Sigmoid colon (tissue), 6 donors: ENCODE measurements at regions not wholly inside any gene's neighbourhood (a gene's known extent, or its start where the extent isn't known, plus 50 kb on each side); places are given as distances from the start of the nearest gene placed in this dataset.
A peak's percentile ranks its signal among the peaks of the same experiment; 100 is the strongest.

Experiments
- DNase-seq: peaks from one replicate; pipeline ENCODE4 v3.0.0-alpha.2; 2019
- H3K27ac ChIP-seq, 4 donors: fragments of 200-600 bp; sonication (generic); one replicate each; pipeline ENCODE4 v1.5.1; 2016 to 2019; ENCODE audit warnings: mild to moderate bottlenecking in 1 of 4
- H3K27me3 ChIP-seq, 3 donors: fragments of 200-600 bp; sonication (generic); one replicate each; pipeline ENCODE4 v1.5.1; 2019; ENCODE audit warnings: mild to moderate bottlenecking in 1 of 3
- H3K36me3 ChIP-seq, 4 donors: fragments of 200-600 bp; sonication (generic); one replicate each; pipeline ENCODE4 v1.5.1; 2016 to 2019
- H3K4me1 ChIP-seq, 4 donors: fragments of 200-600 bp; sonication (generic); one replicate each; pipeline ENCODE4 v1.5.1; 2017 to 2019
- H3K4me3 ChIP-seq, 4 donors: fragments of 200-600 bp; sonication (generic); one replicate each; pipeline ENCODE4 v1.5.1; 2017 to 2019; ENCODE audit warnings: mild to moderate bottlenecking in 2 of 4, moderate library complexity in 1 of 4
- H3K9me3 ChIP-seq, 4 donors: fragments of 200-600 bp in 3 of 4; sonication (generic) in 3 of 4; one replicate each; pipeline versions ENCODE4 v1.5.1 to v1.6.1; 2013 to 2019
- EP300 ChIP-seq, 4 donors: sonication (generic); formaldehyde crosslinking; IDR thresholded peaks; one replicate each; pipeline ENCODE4 v1.6.1; 2017; ENCODE audit warnings: antibody characterized with exemption in 4 of 4
- POLR2A ChIP-seq, 2 donors: fragments of 450-650 bp; IDR thresholded peaks; one replicate each; pipeline ENCODE4 v1.6.1; 2016; ENCODE audit warnings: antibody characterized with exemption in 2 of 2, mild to moderate bottlenecking in 2 of 2, moderate library complexity in 2 of 2
- POLR2AphosphoS5 ChIP-seq, 4 donors: sonication (generic); formaldehyde crosslinking; IDR thresholded peaks; one replicate each; pipeline ENCODE4 v1.6.1; 2017; ENCODE audit warnings: antibody characterized with exemption in 4 of 4
- WGBS, 2 donors: extraction: QIAGEN DNeasy Blood & Tissue Kit; methylation state at CpG; one replicate each; pipeline ENCODE4 v1.1.7; 2013; 5-methylcytosine and 5-hydroxymethylcytosine counted together
- intact Hi-C: fragments of 100-400 bp; cut with DNase I; formaldehyde crosslinking; loops from one replicate; pipeline ENCODE4 v1.15.1; 2023
- TF ChIP-seq, protein P1 (sequence below), 4 experiments: fragments of 450-650 bp in 3 of 4; fragments of 200-600 bp in 1 of 4; IDR thresholded peaks; one replicate each; pipeline ENCODE4 v1.5.1; 2016 to 2019; ENCODE audit warnings: antibody characterized with exemption in 4 of 4, mild to moderate bottlenecking in 3 of 4, moderate library complexity in 2 of 4
- donor health status: healthy with polysubstance abuse.
- donor health status: healthy.

DNA sequence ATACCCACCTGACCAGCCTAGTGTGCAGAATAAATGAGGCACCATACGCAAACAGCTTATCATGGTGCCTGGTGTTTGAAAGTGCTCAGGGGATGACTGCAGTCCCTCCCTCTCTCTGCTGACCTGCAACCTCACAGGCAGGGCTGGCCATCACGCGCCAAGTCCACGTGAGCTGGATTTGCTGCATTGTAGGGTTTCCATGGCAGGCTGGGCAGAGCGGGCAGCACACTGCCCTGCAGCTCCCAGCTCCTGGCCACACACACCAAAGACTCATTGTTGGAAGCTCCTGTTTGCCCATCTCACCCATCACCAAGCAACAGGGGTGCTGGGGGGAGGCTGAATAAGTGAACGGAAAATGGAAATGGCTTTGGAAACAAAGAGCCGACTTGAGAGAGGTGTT, 81.8 kb downstream of the IRX3 start:
- TF ChIP-seq EP300 (IDR thresholded peaks at IDR 0.05) (no peak), POLR2AphosphoS5 (IDR thresholded peaks at IDR 0.05) (no peak), POLR2A (IDR thresholded peaks at IDR 0.05) (no peak)
- H3K4me3 ChIP-seq, result no peak overlapping the region
- no peak overlapping the region for H3K27ac ChIP-seq
- peak; percentile 25 for DNase-seq
- intact Hi-C loops, result no loop called here
- H3K27me3 ChIP-seq, result peaks cover 0 to 24% (median 0%) of the 10 kb centered on the region in 3 donors
- no peaks in the 10 kb centered on the region for H3K36me3 ChIP-seq
- H3K4me1 ChIP-seq, result no peaks in the 10 kb centered on the region
- WGBS, 2 donors, result 72 to 76% methylated on average over 7 of the region's 7 CpGs
- no peaks in the 10 kb centered on the region for H3K9me3 ChIP-seq

DNA sequence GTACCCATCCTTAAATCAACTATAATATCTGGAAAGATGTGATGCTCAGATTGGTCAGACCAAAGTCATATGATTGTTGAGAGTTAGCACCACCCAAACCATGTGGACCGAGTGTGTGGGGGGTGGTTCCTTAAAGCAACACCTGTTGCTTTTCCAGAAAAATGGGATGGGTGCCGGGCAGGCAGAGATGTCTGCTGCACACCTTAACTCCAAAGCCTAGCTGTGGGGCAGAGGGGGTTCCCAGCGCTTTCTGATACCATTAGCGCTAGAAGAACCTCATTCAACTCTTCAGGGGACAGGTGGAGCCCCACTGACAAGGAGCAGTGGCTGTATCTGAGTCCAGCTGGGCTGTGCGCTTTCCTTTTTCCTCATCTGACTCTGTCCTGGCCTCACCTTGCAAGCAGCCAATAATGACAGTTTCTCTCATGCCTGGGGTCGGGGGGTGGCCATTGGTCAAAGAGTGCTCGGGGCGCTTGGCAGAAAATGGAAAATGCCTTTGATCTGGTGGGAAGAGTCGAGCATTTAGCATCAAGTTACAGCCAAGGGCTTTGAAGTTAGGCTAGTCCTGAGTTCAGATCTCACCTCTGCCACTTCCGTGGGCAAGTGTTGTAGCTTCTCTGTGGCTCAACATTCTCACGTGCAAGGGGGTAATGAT, 82.6 kb downstream of the IRX3 start:
- no peaks in the 10 kb centered on the region for H3K9me3 ChIP-seq
- DNase-seq, result peak; percentile 18
- TF ChIP-seq POLR2A (IDR thresholded peaks at IDR 0.05), result no peak
- TF ChIP-seq, protein P1, sequence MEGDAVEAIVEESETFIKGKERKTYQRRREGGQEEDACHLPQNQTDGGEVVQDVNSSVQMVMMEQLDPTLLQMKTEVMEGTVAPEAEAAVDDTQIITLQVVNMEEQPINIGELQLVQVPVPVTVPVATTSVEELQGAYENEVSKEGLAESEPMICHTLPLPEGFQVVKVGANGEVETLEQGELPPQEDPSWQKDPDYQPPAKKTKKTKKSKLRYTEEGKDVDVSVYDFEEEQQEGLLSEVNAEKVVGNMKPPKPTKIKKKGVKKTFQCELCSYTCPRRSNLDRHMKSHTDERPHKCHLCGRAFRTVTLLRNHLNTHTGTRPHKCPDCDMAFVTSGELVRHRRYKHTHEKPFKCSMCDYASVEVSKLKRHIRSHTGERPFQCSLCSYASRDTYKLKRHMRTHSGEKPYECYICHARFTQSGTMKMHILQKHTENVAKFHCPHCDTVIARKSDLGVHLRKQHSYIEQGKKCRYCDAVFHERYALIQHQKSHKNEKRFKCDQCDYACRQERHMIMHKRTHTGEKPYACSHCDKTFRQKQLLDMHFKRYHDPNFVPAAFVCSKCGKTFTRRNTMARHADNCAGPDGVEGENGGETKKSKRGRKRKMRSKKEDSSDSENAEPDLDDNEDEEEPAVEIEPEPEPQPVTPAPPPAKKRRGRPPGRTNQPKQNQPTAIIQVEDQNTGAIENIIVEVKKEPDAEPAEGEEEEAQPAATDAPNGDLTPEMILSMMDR (IDR thresholded peaks at IDR 0.05), result no peak
- no peak for TF ChIP-seq POLR2AphosphoS5 (IDR thresholded peaks at IDR 0.05)
- no peak for TF ChIP-seq EP300 (IDR thresholded peaks at IDR 0.05)
- WGBS, 2 donors, result 66 to 77% methylated on average over 11 of the region's 11 CpGs
- intact Hi-C loops, result no loop called here
- H3K4me3 ChIP-seq, result no peak overlapping the region
- no peaks in the 10 kb centered on the region for H3K36me3 ChIP-seq
- no peak overlapping the region for H3K27ac ChIP-seq
- H3K27me3 ChIP-seq, result peaks cover 0 to 18% (median 0%) of the 10 kb centered on the region in 3 donors
- no peaks in the 10 kb centered on the region for H3K4me1 ChIP-seq

DNA sequence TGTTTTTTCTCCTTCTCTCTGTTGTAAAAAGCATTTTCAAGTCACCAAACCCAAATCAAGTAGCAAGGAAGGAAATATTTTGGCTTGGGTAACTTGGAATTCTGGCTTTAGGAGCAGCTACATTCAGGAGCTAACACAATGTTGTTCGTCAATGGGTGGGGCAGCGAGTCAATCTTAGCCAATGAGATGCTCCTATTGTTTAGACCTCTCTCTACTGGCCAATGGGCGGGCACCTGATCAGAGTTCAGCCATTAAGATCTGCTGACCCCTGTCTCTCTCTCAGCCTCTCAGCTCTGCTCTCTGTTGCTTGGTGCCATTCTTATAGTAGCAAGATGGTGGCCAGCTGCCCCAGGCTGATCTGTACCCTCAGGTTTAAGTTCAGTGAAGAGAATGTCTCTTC, 83.2 kb downstream of the IRX3 start:
- H3K36me3 ChIP-seq, result no peaks in the 10 kb centered on the region
- no peak overlapping the region for H3K4me3 ChIP-seq
- no peak overlapping the region for H3K27ac ChIP-seq
- H3K4me1 ChIP-seq, result no peaks in the 10 kb centered on the region
- intact Hi-C loops, result no loop called here
- peak; percentile 6 for DNase-seq
- peaks cover 0 to 18% (median 0%) of the 10 kb centered on the region in 3 donors for H3K27me3 ChIP-seq
- WGBS, 2 donors, result 85 to 92% methylated on average over 3 of the region's 3 CpGs
- no peaks in the 10 kb centered on the region for H3K9me3 ChIP-seq
- TF ChIP-seq POLR2A (IDR thresholded peaks at IDR 0.05), result no peak
- no peak for TF ChIP-seq POLR2AphosphoS5 (IDR thresholded peaks at IDR 0.05)
- no peak for TF ChIP-seq EP300 (IDR thresholded peaks at IDR 0.05)
- TF ChIP-seq, protein P1 (IDR thresholded peaks at IDR 0.05), result no peak
